ENCODE measurements at regions not wholly inside any gene's neighbourhood (a gene's known extent, or its start where the extent isn't known, plus 50 kb on each side); places are given as distances from the start of the nearest gene placed in this dataset.
"Not testable (repeated sequence)": the region's sequence is repeated elsewhere in the genome, so short reads cannot be mapped to it uniquely, and the experiment has no call there.

- DNase-seq (ENCODE audit: low read depth in 3 of 3, low spot score in 2 of 3), result no peak
Measured at GRCh38 chr16:14384745-14385144, 245.3 kb downstream of the PARN start.

DNA sequence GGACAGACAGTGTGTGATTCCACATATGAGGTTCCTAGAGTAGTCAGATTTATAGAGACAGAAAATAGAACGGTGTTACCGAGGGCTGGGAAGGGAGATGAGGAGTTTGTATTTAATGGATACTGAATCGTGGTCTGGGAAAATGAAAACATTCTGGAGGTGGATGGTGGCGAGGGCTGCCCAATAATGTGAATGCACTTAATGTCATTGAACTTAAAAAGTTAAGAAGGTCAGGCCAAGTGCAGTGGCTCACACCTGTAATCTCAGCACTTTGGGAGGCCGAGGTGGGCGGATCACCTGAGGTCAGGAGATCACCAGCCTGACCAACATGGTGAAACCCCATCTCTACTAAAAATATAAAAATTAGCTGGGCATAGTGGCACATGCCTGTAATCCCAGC lies 246.2 kb downstream of the PARN start:
- not testable (repeated sequence) for DNase-seq (ENCODE audit: low read depth in 3 of 3, low spot score in 2 of 3)

DNA sequence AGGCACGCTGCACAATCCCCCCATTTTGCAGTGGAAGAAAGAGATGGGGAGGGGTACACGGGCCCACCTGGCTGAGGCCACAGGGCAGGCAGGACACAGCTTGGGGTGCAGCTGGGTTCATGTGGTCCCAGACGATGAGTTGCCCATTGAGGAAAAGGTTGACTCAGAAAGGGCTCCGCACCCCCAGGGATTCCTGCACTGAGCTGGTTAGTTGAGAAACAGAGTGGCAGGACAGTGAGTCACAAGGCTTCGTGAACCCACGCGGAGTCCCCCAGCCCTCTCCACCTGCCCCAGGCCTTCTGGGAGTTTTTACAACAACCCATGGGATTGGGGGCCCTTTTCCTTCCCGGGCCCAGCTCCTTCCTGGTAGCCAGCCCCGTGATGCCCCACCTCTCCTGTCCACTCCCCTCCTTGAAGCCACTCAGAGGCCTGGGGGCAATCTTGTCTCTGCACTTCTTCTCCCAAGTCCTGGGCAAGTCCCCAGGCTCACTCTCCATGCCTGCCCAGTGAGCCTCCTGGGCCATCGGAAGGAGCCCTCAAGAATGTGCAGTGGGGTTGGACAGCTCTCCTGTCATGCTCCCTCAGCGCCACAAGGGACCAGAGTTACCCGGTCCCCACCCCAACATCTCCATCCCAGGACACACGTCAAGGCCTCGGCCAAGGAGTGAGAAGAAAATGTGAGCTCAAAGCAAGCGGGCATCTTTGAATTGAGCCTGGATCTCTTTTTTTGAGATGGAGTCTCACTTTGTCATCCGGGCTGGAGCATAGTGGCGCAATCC lies 251.2 kb downstream of the PARN start:
- no peak for DNase-seq (ENCODE audit: low read depth in 3 of 3, low spot score in 2 of 3)

DNA sequence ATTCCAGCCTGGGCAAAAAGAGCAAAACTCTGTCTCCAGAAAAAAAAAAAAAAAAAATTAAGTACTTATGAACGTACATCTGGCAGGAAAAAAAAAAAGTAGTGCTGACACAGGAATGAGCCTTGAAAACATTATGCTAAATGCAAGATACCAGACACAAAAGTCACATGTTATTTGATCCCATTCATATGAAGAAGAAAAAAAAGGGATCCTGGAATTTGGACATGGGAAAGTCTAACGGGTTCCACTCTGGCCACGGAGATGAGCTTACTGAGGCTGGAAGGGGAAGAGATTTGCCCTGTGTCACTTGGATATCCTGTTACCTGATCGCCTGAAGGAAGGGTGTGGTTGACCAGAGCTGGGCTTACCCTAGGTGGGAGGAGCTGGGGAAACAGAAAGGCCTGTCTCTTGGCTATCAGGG lies 251.9 kb downstream of the PARN start:
- DNase-seq (ENCODE audit: low read depth in 3 of 3, low spot score in 2 of 3), result no peak

DNA sequence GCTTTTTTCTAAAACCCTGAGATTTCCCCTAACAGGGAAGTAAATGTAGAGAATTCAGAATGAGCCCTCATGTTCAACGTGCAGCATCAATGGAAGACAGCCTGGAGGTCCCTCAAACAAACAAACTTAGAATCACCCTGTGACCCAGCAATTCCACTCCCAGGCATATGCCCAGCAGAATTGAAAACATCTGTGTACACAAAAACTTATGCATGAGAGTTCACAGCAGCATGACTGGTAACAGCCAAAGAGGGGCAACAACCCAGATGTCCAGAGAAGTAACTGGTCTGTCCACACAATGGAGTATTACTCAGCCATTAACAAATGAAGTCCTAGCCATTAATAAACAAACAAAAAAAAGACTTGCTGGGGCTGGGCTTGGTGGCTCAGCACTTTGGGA lies 252.7 kb downstream of the PARN start:
- DNase-seq (ENCODE audit: low read depth in 3 of 3, low spot score in 2 of 3), result no peak

DNA sequence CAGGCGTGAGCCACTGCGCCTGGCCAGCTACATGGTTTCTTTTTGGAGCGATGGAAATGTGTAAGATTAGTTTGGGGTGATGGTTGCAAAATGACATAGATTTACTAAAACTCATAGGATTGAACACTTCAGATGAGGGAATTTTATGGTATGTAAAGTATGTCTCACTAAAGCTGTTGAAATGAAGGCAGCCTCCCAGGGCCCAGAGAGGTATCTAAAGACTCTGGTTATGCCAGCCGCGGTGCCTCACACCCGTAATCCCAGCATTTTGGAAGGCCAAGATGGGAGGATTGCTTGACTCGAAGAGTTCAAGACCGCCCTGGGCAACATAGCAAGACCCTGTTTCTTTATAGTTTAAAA lies 254.9 kb downstream of the PARN start:
- no peak for DNase-seq (ENCODE audit: low read depth in 3 of 3, low spot score in 2 of 3)

- DNase-seq (ENCODE audit: low read depth in 3 of 3, low spot score in 2 of 3), result no peak
Measured at GRCh38 chr16:14374451-14375131, 255.5 kb downstream of the PARN start.

- DNase-seq (ENCODE audit: low read depth in 3 of 3, low spot score in 2 of 3), result no peak
Measured at GRCh38 chr16:14373896-14374295, 256.2 kb downstream of the PARN start.

DNA sequence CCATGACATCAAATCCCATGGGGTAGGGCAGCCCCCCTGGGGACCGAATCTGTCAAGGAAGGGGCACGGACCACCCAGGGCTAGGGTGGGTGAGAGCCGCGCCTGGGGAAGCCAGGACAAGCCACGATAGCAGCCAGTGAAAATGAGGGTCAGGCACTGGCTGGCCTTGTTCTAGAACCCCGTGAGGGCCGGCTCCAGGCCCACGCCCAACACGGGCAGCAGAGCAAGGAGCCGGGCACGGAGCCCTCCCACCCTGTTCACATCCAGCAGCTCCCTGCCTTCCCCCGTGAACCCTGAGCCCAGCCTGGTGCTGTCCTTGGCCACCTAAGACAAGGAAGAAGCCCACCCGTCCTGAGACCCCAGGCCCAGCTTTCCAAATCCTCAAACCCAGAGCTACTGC lies 256.7 kb downstream of the PARN start:
- DNase-seq (ENCODE audit: low read depth in 3 of 3, low spot score in 2 of 3), result no peak

GRCh38 chr16:14372471-14372870 lies 257.6 kb downstream of the PARN start:
- no peak for DNase-seq (ENCODE audit: low read depth in 3 of 3, low spot score in 2 of 3)

- no peak for DNase-seq (ENCODE audit: low read depth in 3 of 3, low spot score in 2 of 3)
Measured at GRCh38 chr16:14371778-14372431, 258.2 kb downstream of the PARN start.

- DNase-seq (ENCODE audit: low read depth in 3 of 3, low spot score in 2 of 3), result no peak
Measured at GRCh38 chr16:14370736-14371234, 259.3 kb downstream of the PARN start.

DNA sequence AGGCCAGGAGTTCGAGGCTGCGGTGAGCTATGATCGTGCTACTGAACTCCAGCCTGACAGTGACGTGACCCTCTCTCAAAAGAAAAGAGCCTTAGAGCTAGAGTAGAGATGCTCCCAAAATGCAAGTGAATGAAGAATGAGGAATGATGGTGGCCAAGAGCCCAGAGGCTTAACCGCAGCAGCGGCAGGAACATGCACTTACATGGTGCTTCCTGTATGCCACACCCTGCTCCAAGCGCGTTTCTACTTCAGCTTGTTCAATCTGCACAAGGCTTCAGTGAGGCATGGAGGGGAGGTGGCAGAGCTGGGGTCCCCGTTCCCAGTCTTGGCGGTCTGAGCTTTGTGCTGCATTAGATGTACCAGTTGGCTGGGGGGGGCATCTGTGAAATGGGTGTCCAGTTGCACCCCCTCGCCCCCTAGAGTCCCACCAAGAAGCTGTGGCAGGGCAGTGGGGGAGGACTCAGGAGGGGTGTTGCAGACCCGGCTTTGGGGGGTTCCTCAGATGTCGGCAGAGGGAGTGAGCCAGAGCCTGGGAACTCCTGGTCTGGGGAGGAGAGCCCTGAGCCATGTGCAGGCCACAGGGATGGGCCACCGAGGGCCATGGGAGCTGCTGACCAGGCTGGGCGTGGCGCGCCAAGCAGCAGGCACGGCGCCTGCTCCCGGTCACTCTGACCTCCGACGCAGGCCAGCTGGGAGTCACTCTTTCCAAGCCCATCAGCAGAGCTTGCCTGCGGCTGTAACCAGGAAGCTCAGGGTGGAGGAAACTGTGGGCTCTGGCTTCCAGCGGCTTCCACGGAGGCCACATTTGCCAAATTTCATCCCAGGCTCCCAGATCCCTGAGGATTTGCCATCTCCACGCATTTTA lies 260.1 kb downstream of the PARN start:
- DNase-seq (ENCODE audit: low read depth in 3 of 3, low spot score in 2 of 3), result no peak

DNA sequence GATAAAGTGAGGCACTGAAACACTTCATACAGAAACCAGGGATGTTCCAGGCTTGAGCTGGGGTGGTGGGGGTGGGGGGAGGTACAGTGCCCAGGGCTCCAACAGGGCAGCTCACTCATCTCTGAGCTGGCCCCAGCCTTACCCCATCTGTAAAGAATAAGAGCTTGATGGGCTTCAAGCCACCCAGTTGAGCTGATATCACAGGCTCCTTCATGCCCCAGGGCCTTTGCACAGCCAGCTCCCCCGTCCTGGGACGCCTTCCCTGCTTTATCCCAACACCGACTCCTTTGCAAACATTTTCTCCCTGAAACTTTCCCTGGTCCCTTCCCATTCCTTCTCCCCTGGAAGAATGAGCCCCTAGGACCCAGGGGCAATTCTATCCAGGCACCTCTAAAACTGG lies 261.7 kb downstream of the PARN start:
- DNase-seq (ENCODE audit: low read depth in 3 of 3, low spot score in 2 of 3), result no peak

DNA sequence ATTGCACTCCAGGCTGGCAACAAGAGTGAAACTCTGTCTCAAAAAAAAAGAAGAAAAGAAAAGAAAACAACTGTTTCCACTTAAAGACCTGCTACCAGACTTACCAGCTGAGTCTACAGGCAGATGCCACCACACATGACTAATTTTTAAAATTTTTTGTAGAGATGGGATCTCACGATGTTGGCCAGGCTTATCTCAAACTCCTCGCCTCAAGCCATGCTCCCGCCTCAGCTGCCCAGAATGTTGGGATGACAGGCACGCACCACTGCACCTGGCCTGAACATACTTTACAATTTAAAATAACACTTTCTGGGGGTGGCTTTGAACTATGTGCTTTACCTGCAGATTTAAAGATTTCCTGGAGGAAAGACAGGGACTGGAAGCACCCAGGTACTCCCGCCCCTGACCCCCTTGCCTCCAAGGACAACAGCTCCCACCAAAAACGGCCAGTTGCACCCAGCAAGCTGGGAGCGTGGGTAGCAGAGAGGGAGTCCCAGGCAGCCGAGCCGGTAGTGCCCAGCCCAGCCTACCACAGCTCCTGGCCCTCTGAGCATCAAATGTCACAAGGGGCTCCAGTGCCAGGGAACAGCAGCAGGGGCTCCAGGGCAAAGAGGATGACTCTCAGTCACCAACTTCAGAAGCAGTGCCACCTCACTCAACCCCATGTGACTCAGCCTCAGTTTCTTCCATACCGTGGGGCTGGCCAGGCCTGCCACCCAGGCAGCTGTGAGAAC lies 262.9 kb downstream of the PARN start:
- no peak for DNase-seq (ENCODE audit: low read depth in 3 of 3, low spot score in 2 of 3)

- DNase-seq (ENCODE audit: low read depth in 3 of 3, low spot score in 2 of 3), result no peak
Measured at GRCh38 chr16:14366447-14366846, 263.6 kb downstream of the PARN start.

DNA sequence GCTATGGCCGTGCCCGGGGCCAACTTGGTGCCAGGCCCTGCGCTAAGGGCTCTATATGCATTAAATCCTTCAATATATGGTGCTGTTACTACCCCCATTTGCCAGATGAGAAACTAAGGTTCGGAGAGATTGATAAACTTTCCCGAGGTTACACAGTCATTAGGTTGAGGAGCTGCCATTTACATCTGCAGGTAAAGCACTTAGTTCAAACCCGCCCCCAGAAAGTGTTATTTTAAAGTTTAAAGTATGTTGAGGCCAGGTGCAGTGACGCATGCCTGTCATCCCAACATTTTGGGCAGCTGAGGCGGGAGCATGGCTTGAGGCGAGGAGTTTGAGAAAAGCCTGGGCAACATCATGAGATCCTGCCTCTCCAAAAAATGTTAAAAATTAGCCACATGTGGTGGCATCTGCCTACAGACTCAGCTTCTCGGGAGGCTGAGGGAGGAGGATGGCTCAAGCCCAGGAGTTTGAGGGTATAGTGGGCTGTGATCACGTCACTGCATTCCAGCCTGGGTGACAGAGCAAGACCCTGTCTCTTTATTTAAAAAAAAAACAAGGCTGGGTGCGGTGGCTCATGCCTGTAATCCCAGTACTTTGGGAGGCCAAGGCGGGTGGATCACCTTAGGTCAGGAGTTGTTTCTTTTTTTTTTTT lies 264.7 kb downstream of the PARN start:
- no peak for DNase-seq (ENCODE audit: low read depth in 3 of 3, low spot score in 2 of 3)

DNA sequence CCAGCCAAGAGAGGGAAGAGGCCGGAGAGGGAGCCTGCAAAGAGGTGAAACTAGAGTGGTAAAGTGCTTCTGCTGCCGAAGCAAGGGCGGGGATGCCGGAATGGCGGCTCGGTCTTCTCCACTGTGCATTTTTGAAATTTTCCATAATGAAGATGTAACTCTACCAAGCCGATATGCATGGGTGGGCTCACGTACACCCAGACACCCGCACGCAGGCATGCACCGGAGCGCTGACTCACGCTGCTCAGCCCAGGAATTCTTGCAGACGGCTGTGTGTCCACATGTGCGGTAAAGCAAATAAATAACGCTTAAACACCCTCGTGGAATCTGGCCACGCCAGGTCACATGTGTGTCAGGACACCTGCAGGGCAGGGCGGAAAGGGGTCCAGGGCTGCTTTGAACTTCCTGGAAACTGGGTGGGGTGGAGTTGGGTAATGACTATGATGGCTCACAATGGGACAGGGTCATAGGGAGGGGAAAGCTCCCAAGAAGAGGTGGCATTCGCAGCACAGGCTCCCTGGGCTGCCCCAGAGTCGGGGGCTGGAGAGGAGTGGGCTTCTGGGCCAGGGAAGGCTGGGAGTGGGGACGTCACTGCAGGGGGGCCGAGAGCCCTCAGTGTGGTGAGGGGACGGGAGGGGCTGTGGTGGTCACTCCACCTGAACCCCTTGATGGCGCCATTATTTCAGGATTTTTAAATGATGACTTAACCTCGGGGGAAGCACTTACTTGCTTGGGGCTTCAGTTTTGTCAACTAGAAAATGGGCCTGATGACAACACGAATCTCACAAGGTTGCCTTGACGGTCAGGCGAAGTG lies 265.5 kb downstream of the PARN start:
- peak in 2 of 3 donors; percentile 17 to 29 for DNase-seq (ENCODE audit: low read depth in 3 of 3, low spot score in 2 of 3)

GRCh38 chr16:14364112-14364385 lies 266.0 kb downstream of the PARN start:
- no peak for DNase-seq (ENCODE audit: low read depth in 3 of 3, low spot score in 2 of 3)
